ENCODE measurements at regions not wholly inside any gene's neighbourhood (a gene's known extent, or its start where the extent isn't known, plus 50 kb on each side); places are given as distances from the start of the nearest gene placed in this dataset.
A peak's percentile ranks its signal among the peaks of the same experiment; 100 is the strongest.

DNA sequence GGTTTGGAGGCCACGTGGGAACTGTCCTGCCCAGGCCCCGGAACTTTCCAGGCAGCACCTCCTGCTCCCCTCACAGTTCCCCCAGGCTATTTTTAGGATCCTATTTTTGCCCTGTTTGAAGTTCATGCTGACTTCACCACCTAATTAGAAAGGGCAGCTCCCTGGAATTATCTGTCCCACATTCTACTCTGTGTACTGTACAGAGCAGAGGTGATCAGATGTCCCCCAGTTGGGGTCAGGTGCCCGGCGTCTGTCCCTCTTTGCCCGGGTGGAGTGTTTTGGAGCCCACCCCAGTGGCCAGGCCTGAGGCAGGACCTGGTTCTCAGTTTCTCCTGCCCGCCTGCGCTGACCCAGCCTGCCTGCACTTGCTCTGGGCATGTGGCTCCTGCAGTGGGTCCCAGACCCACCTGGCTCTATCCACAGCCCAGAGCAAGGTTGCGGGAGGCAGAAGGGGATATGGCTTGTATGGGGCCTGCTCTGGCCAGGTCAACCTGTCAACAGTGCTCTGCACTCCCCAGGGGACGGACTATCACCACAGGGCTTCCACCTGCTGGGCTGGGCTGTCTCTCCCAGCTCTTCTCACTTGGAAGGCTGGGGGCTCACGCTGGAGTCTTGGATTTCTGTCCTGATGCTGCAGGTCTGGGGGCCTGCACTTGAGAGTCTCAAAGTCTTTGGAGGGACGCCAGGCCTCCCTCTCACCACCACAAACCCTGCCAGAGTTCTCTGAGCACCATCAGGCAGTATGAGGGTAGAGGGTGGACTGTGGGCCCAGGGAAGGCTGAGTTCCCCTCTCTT is 268.3 kb downstream of the GADD45G start:
- Histone ChIP-seq H3K27me3 (ENCODE audit: control insufficient read depth, insufficient read depth, low read length, poor library complexity, severe bottlenecking) (no peaks in the 10 kb centered on the region), H3K4me3 (ENCODE audit: low read length) (no peak overlapping the region), H3K27ac (ENCODE audit: low read depth, low read length) (no peak overlapping the region), H3K9ac (ENCODE audit: extremely low read depth, low read length, poor library complexity, severe bottlenecking) (no peak overlapping the region), H3K9me3 (ENCODE audit: control insufficient read depth, low read length) (no peaks in the 10 kb centered on the region), H3K36me3 (ENCODE audit: control insufficient read depth, insufficient read depth, low read length) (no peaks in the 10 kb centered on the region), H3K4me1 (ENCODE audit: control insufficient read depth, insufficient read depth, low read length) (no peaks in the 10 kb centered on the region)
- DNase-seq, result peak; percentile 38
- Mint-ChIP-seq H3K27me3 (ENCODE audit: insufficient read depth) (peaks cover 1% of the 10 kb centered on the region), H3K36me3 (ENCODE audit: low read depth) (no peaks in the 10 kb centered on the region), H3K4me3 (no peak overlapping the region), H3K4me1 (peaks cover 1% of the 10 kb centered on the region), H3K9me3 (no peaks in the 10 kb centered on the region), H3K27ac (no peak overlapping the region)
- TF ChIP-seq CTCF (conservative IDR thresholded peaks at IDR 0.05), result no peak
- WGBS, 2 experiments (ENCODE audit: insufficient coverage in 1 of 2, insufficient read length in 1 of 2), result 88 to 93% methylated on average over 9 to 11 of the region's 11 CpGs

DNA sequence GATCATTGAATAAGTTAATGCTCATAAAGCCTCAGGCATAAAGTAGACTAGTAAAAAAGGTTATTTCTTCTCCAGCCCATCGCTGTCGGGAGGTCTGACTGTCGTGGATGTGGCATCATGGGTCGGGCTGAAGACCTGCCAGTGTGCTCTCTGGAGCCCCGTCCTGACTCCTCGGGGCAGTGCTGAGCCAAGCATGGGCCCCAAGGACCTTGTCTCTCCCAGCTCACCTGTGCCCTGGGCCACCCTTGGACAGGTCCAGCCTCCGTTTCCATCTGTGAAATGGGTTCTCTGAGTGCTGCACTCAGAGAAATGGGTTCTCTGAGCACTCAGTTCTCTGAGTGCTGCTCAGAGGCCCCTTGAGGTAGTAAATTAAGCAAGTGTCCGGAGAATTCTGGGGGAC is 269.0 kb downstream of the GADD45G start:
- Histone ChIP-seq H3K27ac (ENCODE audit: low read depth, low read length) (no peak overlapping the region), H3K4me1 (ENCODE audit: control insufficient read depth, insufficient read depth, low read length) (no peaks in the 10 kb centered on the region), H3K27me3 (ENCODE audit: control insufficient read depth, insufficient read depth, low read length, poor library complexity, severe bottlenecking) (no peaks in the 10 kb centered on the region), H3K9me3 (ENCODE audit: control insufficient read depth, low read length) (no peaks in the 10 kb centered on the region), H3K9ac (ENCODE audit: extremely low read depth, low read length, poor library complexity, severe bottlenecking) (no peak overlapping the region), H3K4me3 (ENCODE audit: low read length) (no peak overlapping the region), H3K36me3 (ENCODE audit: control insufficient read depth, insufficient read depth, low read length) (no peaks in the 10 kb centered on the region)
- H3K4me3 Mint-ChIP-seq, result no peak overlapping the region
- H3K27ac Mint-ChIP-seq, result no peak overlapping the region
- peaks cover 1% of the 10 kb centered on the region for H3K4me1 Mint-ChIP-seq
- WGBS, 2 experiments (ENCODE audit: insufficient coverage in 1 of 2, insufficient read length in 1 of 2), result 95 to 96% methylated on average over 7 to 8 of the region's 8 CpGs
- no peaks in the 10 kb centered on the region for H3K9me3 Mint-ChIP-seq
- no peak for TF ChIP-seq CTCF (conservative IDR thresholded peaks at IDR 0.05)
- peaks cover 1% of the 10 kb centered on the region for H3K27me3 Mint-ChIP-seq (ENCODE audit: insufficient read depth)
- peak; percentile 22 for DNase-seq
- no peaks in the 10 kb centered on the region for H3K36me3 Mint-ChIP-seq (ENCODE audit: low read depth)

DNA sequence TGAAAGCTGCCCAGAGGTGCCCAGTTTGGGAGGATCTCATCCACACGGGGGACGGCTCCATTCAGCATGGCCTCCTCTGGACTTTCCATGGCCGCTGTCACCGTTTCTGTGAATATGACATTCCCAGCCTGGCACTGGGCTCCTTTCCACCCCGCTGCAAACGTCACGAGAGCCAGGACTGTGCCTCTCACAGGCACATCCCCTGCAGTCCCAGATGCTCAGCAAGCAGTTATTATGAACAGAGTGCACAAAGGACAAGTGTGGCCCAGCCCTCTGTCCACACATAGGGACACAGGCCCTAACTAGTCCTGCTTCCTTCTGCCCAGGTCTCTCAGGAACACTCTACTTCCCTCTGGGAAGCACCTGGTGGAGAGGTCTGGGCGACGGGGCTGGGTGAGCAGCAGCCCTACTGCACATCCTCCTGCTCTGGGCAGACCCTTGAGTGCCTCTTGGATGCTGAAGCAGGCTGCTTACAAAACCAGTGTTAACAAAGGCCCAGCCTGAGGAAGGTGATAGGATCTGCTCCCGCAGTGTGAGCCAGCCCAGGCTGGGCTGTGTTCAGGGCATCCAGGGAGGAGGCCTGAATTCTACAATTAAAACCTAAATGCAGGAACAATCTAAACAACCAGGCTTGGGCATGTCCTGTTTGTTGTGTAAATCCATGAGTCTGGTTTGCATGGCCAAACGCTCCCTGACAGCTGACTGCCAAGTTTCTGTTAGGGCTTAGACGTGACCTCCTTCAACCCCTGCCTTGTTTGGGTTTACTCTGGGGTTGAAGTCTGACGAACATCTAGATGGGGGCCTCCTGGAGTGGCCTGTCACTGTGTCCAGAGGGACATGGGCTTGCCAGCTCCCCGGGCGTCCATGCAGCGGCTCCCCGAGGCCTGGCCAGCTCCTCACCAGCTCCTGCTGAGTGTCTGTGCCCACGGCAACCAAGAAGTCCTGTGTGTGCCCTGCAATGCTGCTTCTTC is 269.8 kb downstream of the GADD45G start:
- peak overlapping the region; percentile 46 for H3K27ac ChIP-seq (ENCODE audit: low read depth, low read length)
- H3K9me3 ChIP-seq (ENCODE audit: control insufficient read depth, low read length), result no peaks in the 10 kb centered on the region
- 86 to 88% methylated on average over 13 to 18 of the region's 18 CpGs for WGBS, 2 experiments (ENCODE audit: insufficient coverage in 1 of 2, insufficient read length in 1 of 2)
- no peak overlapping the region for H3K27ac Mint-ChIP-seq
- no peak overlapping the region for H3K4me3 Mint-ChIP-seq
- no peak overlapping the region for H3K4me3 ChIP-seq (ENCODE audit: low read length)
- no peaks in the 10 kb centered on the region for H3K36me3 Mint-ChIP-seq (ENCODE audit: low read depth)
- DNase-seq, result peak; percentile 40
- H3K4me1 ChIP-seq (ENCODE audit: control insufficient read depth, insufficient read depth, low read length), result no peaks in the 10 kb centered on the region
- H3K27me3 Mint-ChIP-seq (ENCODE audit: insufficient read depth), result peaks cover 1% of the 10 kb centered on the region
- no peak overlapping the region for H3K9ac ChIP-seq (ENCODE audit: extremely low read depth, low read length, poor library complexity, severe bottlenecking)
- H3K4me1 Mint-ChIP-seq, result peaks cover 1% of the 10 kb centered on the region
- TF ChIP-seq CTCF (conservative IDR thresholded peaks at IDR 0.05), result no peak
- no peaks in the 10 kb centered on the region for H3K9me3 Mint-ChIP-seq
- H3K36me3 ChIP-seq (ENCODE audit: control insufficient read depth, insufficient read depth, low read length), result no peaks in the 10 kb centered on the region
- no peaks in the 10 kb centered on the region for H3K27me3 ChIP-seq (ENCODE audit: control insufficient read depth, insufficient read depth, low read length, poor library complexity, severe bottlenecking)

Measured in endodermal cell (in vitro differentiated cells).